SHP77 (cell line): ENCODE measurements at regions not wholly inside any gene's neighbourhood (a gene's known extent, or its start where the extent isn't known, plus 50 kb on each side); places are given as distances from the start of the nearest gene placed in this dataset.

Experiments used
- DNase-seq, 2 experiments: peaks; one replicate each; lab custom pipeline; 2025; lab: John Stamatoyannopoulos, UW

GRCh38 chr18:10391506-10391905, 62.9 kb upstream of the APCDD1 start:
- DNase-seq = no peak

DNA sequence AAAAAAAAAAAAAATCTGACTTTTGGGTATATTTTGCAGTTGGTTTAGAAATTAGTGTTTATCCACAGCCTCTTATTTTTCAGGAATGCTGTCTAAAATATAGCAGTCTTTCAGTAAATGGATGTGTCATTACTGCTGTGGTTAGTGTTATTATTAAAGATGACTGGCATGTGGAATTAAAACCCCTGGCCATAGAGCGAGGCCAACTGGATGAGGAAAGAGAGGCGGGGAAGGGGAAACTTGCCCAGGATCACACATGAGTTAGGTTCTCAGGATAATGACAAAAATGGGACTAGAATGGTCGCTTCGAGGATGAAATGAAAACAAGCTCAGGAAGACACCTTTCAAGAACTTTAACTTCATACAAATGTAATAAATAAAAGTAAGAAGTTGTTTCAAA, 57.4 kb upstream of the APCDD1 start:
- no peak for DNase-seq

GRCh38 chr18:10398571-10398970, 55.9 kb upstream of the APCDD1 start:
- no peak for DNase-seq

GRCh38 chr18:10399465-10399864, 55.0 kb upstream of the APCDD1 start:
- DNase-seq = no peak

DNA sequence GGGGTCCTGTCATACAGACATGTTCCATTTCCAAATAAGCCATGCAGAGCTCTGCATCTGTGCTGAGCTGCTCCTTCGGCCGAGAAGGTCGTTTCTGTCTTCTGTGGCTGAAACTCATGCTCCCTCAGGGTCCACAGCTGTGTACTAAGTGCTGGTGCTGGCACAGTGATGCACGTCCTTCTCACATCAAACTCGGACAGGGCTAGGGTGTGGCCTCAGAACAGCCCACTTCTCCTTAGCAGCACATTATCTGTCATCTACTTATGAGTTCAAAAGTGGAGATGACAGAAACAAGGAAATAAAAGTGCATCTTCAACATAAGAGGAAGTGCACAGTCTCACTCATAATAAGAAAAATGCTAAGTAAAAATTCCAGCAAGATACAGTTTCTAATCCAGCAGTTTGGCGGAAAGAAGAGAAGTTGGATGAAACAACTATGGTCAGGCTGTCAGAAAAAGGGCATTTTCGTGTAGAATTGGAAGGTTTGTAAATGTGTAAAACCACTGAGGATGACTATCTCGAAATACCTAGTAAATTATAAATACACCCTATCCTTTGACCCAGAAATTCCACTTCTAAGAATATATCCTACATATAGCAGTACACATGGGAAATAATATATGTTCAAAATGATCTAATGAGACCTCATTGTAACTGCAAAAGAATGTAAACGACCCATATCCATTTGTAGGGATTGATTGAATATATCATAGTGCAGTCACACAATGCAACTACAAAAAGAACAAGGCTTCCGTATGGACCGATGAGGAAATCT, 53.7 kb upstream of the APCDD1 start:
- DNase-seq = no peak

DNA sequence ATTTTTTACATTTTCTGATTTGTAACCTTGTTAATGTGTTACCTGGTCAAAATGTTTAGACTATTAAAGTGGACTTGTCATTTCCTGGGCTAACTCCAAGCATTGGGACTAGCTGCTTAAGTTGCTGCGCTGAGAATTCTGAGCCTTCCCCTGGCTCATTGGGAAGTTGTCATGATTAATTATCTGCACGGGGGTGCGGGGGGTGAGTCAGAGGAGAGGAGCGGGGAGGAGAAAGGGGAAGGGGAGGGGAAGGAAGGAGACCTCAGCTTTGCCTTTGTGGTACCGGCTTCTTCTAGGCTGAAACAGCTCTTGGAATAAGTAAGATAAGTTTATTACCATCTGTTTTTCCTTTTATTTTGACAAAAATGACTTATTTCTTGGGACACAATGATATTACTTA, 52.9 kb upstream of the APCDD1 start:
- no peak for DNase-seq

- DNase-seq = no peak
Observed at GRCh38 chr18:10401930-10402329, 52.5 kb upstream of the APCDD1 start.

DNA sequence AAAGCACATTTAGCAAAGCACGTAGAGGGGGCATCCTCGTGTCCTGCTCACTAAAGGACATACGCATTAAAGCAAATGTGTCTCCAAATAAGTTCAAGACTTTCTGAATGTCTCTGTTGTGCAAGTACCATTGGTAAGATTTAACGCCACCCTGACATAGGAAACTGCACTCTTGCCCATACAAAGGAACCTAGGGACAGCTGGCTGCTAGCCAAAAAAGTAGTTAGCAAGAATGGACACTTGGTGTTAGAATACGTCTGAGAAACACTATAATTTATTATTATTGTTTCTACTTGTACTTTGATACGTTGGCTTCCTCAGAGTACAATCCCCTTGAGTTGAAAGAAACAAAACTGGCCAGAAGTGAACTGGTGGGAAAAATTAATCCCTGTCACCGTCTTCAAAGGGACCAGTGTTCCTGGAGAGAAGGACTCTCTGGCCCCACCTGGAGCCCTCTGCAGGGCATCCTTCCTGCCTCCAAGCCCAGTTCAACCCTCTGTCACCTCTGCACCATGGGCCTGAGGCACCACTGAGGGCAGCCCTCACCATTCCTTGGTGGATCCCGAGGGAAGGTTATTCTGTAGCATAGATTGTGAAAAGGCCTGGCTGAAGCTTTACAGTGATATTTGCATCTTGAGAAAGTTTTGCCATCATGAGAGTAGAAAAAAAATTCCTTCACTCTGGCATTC, 51.4 kb upstream of the APCDD1 start:
- DNase-seq = no peak

DNA sequence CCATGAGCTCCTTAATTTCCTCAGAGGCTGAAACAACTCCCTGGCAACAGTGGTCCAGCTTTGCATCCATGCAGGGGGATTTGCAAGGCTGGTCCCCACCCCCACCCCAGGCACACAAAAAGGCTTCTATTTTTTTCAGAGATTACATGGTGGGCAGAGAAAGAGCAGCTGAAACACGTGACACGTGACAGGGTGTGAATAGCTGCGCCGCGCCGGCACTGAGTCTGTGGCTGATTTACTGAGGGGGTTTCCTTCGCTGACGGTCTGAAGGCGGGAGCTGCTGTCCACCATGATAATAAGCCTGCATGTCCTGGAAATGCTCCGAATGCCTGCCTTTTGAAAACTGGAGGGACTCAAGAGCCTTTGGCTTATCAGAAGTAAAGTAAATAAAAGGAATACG, 50.7 kb upstream of the APCDD1 start:
- DNase-seq = no peak

DNA sequence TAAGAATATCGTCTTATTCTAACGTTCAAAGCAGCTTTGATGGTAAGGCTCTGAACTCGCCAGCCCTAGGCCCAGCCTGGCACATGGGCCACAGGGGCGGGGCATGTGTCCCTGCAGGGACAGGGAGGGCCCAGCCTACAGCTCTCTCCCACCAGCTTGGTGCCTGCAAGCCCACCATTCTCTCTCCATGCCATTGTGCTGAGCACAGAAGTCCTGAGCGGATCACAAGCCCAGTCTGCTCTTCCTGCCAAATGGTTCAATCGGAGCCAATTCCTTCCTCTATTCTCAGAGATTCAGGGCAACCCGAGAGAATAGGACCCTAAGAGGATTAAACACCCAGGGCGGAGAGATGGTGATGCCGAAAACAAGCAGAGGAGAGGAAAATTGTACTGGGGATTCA, 50.3 kb upstream of the APCDD1 start:
- no peak for DNase-seq
